Hippocampal formation (tissue), 2 donors: ENCODE measurements at regions not wholly inside any gene's neighbourhood (a gene's known extent, or its start where the extent isn't known, plus 50 kb on each side); places are given as distances from the start of the nearest gene placed in this dataset.
"Not testable (repeated sequence)": the region's sequence is repeated elsewhere in the genome, so short reads cannot be mapped to it uniquely, and the experiment has no call there.

Source experiments
- DNase-seq, 2 donors: peaks; one replicate each; lab custom pipeline; 2025; lab: John Stamatoyannopoulos, UW

DNA sequence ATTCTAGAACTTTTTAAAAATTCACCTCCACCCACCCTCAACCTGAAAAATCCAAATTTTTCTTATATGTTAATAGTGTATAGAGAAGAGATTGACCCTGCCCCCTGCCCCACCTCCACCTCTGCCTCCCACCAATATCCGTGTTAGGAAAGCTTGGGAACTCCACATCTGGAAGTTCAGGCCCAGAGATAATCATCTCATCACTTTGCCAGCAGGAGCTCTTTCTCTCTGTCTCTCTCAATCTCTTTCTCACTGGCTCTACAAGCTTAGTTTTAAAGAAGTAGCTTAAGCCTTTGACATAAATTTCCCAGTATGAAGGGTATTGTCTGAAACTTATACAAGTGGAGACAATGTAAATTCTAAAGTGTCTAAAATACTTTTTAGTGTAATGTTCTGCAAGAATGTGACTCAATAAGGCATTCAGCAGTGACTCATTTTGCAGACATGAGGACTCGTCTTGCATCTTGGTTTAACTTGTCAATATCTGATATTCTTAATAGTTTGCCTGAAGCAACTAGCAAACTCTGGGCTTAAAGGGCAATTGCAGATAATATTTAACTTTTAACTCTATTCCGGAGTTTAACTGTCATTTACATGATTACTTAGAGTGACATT lies 299.8 kb upstream of the EPHA3 start:
- DNase-seq = no peak

- DNase-seq = no peak
These were observed 297.4 kb upstream of the EPHA3 start for GRCh38 chr3:88809993-88810392.

DNA sequence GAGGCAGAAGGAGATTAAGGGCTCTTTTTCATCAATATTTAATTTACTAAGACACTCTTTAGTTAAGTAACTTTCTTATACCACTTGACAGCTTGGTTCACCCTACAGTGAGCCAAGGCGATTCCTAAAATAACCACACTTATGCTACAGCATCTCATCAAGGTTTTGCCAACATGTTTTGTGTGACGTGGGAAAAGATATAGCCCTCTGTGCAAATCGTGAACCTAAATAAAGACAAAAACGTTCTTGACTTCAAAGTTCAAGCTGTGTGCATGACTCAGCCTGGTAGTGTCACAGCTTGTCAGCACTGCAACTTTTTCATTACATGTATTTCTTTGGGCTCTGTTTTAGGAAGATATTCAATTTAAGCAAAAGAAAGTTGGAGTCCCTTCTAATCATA lies 297.0 kb upstream of the EPHA3 start:
- DNase-seq = no peak

DNA sequence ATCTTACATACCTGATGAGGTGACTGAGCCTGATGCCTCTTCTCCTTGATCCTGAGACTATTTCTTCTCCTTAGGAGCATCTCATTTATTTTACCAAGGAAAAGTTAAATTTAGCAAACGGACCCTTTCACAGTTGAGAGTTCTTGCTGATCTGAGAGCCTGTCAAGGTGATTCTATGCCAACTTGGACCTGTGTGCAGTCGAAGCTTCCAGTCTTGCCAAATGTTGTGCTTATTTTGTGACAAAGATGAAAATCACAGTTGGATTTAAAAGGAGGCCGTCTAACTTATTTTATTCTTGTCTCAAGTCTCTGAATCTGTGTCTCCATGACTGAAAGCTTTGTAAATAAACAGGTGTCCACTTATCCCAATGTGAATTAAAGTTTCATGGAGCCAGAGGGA lies 296.3 kb upstream of the EPHA3 start:
- no peak for DNase-seq

DNA sequence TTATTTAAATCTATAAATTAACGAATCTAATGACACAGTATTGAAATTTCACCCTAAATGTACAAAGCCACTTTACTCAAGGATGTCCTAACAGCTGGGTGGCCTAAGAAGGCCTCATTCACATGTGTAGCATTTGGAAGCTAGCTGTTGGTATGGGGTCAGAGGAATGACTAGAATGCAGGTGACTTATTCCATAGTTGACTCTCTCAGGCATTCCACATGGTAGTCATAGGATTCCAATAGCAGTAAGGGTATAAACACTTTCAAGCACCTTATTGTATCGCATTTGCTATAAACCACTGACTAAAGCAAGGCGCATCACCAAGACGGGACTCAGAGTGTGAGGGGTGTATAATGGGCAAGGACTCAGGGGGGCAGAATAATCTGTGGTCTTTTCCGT lies 294.8 kb upstream of the EPHA3 start:
- DNase-seq = no peak

- DNase-seq = no peak
These were observed 291.0 kb upstream of the EPHA3 start for GRCh38 chr3:88816445-88816844.

DNA sequence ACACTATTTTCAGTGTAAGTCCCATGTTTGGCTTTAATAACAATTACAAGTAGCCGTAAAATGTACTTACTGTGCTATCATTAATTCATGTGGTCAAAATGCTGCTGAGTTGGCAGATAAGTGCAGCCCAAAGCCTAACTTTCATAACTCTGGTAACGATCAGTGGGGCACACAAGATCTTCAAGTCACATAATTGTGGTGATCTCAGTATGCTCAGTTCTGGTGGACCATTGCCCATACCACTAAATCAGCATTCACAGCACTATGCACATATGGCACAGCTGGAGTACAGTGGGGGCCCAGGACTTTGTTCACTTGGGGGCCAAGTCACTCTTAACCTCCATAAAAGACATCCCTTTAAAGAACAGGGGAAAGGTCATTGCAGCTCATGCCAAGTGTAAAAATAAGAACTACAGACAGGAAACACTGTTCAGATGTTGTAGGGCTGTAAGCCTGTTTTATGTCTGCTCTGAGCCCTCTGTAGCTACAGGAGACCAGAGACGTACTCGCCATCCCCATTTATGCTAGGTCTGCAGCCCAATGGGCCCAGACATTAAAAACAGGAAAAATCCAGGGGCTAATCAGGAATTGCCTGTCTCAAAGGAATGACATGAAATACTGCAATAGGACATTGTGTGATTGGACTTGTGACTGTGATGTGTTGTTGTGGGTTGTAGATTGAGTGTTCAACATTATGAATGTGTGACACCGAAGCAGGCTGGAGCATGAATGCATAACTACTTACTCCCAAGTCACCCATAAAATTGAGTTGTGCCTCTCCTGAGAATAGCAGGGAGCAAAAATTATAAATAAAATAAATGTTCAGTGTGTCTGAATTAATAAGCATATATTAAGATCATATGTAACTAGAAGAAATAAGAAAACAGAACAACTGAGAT lies 282.5 kb upstream of the EPHA3 start:
- DNase-seq = no peak

- no peak for DNase-seq
These were observed 279.0 kb upstream of the EPHA3 start for GRCh38 chr3:88828466-88828865.

DNA sequence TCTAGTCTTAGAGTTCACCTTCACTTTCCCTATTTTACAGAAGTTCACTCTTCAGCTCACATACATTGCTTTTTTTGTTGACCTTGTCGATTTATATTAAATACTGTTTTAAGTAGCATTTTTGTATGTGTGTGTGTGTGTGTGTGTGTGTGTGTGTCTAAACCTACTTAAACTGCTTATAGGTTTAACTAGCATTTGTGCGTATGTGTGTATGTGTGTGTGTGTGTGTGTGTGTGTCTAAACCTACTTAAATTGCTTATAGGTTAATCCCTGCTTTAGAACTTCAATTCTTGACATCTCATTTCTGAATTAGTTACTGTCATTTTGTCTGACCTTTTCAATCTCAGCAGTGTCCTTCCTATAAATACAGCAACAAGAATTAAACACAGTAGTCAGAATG lies 254.8 kb upstream of the EPHA3 start:
- DNase-seq = no peak

DNA sequence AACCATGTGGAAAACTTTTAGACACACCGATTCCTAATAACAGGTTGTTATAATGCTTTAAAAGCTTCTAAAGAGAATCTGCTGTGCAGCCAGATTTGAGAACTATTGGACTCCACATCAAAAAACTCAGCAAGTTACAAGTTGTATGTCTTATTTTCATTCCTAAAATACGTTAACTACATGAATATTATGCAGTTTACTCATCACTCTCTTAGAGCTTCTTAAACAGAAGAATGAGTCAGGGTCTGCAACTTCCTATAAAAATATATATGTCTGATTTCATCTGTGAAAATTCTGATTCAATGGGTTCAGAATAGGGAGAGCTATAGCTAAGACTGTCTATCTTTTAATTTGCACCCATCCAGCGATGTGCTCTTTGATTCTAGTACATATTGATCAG lies 244.2 kb upstream of the EPHA3 start:
- DNase-seq = no peak

DNA sequence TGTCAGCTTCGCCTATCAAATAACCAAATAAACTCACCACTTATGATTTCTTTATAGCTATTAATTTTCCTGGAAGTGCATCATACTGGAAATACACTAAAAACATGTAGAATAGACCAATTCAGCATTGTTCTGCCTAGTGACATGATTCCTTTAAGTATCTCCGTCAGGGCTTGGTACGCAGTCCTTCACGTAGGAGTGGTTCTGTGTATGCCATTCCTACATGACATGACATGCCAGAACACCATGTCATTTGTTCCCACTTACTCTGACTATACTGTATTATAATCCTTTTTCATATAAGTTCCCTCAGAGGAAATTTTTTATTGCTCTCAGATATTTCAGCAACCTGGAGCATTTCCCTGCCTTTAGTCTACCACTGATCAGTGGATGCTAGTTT lies 230.7 kb upstream of the EPHA3 start:
- no peak for DNase-seq

GRCh38 chr3:88879905-88880304 lies 227.5 kb upstream of the EPHA3 start:
- DNase-seq = no peak

DNA sequence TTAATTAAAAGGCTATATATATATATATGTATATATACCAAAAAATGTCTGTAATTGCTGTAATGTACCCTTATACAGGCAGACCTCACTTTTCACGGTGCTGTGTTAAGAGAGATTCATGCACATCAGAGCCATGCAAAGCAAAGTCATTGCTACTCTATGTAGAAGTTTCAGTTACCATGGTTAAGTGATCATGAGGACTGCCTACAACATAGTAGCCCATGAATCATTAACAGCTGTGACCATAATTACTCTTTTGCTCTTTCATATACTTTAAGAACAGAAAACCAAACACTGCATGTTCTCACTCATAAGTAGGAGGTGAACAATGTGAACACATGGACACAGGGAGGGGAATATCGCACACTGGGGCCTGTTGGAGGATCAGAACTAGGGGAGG lies 225.3 kb upstream of the EPHA3 start:
- DNase-seq = no peak

DNA sequence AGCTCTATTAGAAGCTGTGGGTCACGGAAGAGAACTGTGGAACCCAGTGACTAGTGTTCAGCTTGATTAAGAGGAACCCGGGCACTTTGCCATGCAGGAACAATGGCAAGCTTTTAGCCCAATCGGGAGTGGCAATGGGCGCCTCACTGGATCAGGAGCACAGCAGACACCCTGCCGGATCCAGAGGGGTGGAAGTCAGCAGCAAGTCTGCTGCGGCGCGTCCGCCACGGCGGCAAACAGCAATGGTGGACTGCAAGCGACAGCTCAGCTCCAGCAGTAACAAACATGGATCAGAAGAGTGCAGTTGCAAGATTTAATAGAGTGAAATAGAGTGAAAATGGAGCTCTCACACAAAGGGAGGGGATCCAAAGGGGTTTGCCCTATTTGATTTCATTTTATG lies 220.8 kb upstream of the EPHA3 start:
- not testable (repeated sequence) for DNase-seq

GRCh38 chr3:88896026-88896425 lies 211.4 kb upstream of the EPHA3 start:
- no peak for DNase-seq

GRCh38 chr3:88912294-88912877 lies 195.0 kb upstream of the EPHA3 start:
- DNase-seq = peak; percentile 40 to 72

DNA sequence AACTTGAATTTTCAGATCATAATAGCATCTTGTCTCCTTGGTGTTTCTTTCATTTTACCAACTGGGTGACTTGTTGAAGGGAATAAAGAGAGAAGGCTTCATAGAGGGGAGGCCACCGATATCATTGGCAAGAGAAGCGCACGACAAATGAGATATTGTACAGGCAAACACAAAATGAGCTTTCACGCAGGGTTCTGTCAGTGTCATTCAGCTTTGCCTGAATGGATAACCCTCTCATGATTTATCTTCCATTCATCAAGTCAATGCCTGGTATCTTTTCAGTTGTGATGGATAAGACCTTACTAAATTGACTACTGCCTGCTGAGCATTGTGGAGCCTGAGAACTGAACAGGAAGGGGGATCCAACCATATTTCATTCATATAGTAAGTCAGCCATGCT lies 188.6 kb upstream of the EPHA3 start:
- no peak for DNase-seq

GRCh38 chr3:88921986-88922385 lies 185.4 kb upstream of the EPHA3 start:
- no peak for DNase-seq

GRCh38 chr3:88926221-88926620 lies 181.2 kb upstream of the EPHA3 start:
- DNase-seq = no peak

DNA sequence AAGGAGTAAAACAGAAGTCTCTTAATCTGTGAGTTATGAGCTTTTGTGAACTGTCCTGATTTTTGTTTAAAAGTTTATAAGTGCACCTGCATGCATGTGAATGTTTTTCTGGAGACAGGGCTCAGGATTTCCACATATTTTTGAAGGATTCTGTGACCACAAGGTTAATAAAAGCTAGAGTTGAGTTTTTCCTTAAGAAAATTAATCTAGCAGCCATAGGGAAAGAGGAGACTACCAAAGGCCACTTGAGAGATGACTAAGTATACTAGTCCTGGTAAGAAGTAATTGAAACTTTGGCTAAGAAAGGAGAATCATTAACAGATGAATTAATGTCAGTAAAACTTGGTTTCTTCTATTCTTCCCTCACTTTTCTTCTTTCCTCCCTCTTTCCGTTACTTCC lies 176.8 kb upstream of the EPHA3 start:
- DNase-seq = no peak

GRCh38 chr3:88936831-88937230 lies 170.6 kb upstream of the EPHA3 start:
- DNase-seq = no peak

DNA sequence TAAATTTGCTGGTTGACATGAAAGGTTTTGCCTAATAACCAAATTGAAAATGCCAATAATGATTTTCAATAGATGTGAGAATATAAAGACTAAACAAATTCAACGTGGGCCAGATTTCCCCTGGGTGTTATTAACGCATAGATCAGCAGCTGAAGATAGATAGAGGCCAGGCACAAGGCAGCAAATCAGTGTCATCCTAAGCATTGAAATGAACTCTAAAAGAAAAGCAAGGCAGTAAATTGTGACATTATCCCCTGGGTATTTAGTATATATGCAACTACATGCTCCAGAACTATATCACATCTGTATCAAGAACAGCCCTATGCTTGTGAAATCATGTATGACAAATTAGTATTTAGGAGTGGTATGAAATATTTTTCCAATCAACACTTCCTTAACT lies 167.1 kb upstream of the EPHA3 start:
- no peak for DNase-seq

DNA sequence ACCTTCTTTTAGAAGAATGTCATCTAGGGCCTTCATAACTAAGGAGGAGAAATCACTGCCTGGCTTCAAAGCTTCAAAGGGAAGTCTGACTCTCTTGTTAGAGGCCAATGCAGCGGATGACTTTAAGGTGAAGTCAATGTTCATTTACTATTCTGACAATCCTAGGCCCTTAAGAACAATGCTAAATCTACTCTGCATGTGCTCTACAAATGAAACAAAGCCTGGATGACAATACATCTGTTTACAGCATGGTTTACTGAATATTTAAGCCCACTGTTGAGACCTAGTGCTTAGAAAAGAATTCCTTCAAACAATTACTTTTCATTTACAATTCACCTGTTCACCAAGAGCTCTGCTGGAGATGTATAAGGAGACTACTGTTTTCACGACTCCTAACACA lies 160.4 kb upstream of the EPHA3 start:
- DNase-seq = no peak
